ENCODE measurements at regions not wholly inside any gene's neighbourhood (a gene's known extent, or its start where the extent isn't known, plus 50 kb on each side); places are given as distances from the start of the nearest gene placed in this dataset.

DNA sequence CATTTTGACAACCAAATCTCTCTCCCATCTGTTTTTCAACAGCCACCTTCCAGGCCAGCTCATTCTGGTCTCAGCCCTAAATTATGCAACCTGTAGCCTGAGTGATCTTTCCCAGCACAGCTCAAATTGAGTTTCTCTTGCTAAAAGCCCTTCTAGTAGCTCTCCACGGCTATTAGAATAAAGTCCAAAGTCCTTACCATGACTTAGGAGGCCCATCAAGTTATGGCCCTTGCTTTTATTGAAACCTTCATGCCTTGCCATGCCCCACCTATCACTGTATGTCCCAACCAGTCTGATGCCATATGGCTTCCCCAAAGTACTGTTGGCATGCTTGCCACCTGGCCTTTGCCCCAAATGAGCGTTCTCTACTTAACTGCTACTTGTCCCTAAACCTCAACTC lies 303.5 kb upstream of the GADL1 start:
- TF ChIP-seq, protein P1, sequence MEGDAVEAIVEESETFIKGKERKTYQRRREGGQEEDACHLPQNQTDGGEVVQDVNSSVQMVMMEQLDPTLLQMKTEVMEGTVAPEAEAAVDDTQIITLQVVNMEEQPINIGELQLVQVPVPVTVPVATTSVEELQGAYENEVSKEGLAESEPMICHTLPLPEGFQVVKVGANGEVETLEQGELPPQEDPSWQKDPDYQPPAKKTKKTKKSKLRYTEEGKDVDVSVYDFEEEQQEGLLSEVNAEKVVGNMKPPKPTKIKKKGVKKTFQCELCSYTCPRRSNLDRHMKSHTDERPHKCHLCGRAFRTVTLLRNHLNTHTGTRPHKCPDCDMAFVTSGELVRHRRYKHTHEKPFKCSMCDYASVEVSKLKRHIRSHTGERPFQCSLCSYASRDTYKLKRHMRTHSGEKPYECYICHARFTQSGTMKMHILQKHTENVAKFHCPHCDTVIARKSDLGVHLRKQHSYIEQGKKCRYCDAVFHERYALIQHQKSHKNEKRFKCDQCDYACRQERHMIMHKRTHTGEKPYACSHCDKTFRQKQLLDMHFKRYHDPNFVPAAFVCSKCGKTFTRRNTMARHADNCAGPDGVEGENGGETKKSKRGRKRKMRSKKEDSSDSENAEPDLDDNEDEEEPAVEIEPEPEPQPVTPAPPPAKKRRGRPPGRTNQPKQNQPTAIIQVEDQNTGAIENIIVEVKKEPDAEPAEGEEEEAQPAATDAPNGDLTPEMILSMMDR (IDR thresholded peaks at IDR 0.05): no peak
- no peak for TF ChIP-seq POLR2A (IDR thresholded peaks at IDR 0.05)
